H4 (cell line): ENCODE measurements at regions not wholly inside any gene's neighbourhood (a gene's known extent, or its start where the extent isn't known, plus 50 kb on each side); places are given as distances from the start of the nearest gene placed in this dataset.
"Not testable (repeated sequence)": the region's sequence is repeated elsewhere in the genome, so short reads cannot be mapped to it uniquely, and the experiment has no call there.

Experiments used
- DNase-seq: peaks from one replicate; pipeline ENCODE4 v3.0.0-alpha.2; 2015; ENCODE audit warnings: low spot score

DNA sequence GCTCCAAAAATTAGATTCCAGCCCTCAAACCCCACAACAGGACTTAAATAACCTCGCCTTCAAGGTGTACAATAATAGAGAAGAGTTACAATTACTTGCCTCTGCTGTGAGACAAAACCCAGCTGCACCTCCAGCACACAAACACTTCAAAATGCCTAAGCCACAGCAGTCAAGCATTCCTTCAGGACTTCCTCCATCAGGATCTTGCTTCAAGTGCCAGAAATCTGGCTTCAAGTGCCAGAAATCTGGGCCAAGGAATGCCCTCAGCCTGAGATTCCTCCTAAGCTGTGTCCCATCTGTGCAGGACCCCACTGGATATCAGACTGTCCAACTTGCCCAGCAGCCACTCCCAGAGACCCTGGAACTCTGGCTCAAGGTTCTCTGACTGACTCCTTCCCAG is 1088.3 kb downstream of the SORCS3 start:
- DNase-seq, result no peak

DNA sequence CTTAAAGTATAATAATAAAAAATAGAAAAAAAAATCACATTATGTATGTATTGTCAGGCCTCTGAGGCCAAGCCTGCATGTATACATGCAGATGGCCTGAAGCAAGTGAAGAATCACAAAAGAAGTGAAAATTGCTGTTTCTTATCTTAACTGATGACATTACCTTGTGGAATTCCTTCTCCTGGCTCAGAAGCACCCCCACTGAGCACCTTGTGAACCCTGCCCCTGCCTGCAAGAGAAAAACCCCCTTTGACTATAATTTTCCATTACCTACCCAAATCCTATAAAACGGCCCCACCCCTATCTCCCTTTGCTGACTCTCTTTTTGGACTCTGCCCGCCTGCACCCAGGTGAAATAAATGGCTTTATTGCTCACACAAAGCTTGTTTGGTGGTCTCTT is 1086.5 kb downstream of the SORCS3 start:
- DNase-seq, result not testable (repeated sequence)

DNA sequence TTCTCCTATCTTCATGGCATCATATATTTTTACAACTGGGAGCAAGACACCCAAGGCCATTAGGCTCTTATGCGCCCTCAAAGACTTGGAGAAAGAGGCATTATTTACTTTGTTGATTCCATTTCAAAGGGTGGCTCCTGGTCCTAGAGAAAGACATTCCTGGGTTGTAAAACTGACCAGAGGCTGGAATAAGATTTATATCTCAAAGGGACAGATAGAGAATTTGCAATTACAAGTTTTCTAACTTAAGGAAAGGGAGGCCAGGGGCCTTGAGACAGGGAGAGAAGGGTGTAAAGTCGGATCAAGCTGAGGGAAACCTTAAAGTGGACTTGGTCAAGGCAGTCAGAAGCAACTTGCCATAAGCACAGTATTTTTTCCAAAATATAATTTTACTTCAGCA is 1086.0 kb downstream of the SORCS3 start:
- DNase-seq, result no peak

DNA sequence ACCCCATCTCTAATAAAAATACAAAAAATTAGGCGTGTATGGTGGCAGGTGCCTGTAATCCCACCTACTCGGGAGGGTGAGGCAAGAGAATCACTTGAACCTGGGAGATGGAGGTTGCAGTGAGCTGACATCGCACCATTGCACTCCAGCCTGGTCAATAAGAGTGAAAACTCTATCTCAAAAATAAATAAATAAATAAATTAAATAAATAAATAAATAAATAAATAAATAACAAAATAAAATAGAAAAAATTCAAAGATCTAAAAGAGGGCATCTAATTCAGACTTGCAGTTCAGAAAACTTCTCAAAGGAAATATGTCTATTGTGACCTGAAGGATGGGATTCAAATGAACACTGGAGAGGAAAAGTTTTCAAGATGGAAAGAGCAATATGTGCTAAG is 1085.1 kb downstream of the SORCS3 start:
- DNase-seq, result no peak

DNA sequence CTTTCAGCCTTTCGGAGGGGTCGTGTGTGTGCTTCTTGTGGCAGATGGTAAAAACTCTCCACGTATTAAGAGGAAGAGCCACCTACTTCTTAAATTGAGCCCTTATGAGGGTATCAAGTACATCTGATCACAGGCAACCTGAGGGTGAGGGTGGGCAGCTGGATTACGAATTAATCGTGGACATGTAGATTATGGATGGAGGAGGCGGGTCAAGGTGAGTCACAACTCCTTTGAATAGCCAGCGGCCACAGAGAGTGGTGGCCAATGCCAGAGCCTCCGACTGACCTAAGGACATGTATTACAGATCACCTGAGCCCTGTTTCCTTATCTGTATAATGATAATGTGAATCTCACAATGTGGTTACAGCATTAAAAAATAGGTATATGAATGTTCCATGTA is 1083.9 kb downstream of the SORCS3 start:
- no peak for DNase-seq

DNA sequence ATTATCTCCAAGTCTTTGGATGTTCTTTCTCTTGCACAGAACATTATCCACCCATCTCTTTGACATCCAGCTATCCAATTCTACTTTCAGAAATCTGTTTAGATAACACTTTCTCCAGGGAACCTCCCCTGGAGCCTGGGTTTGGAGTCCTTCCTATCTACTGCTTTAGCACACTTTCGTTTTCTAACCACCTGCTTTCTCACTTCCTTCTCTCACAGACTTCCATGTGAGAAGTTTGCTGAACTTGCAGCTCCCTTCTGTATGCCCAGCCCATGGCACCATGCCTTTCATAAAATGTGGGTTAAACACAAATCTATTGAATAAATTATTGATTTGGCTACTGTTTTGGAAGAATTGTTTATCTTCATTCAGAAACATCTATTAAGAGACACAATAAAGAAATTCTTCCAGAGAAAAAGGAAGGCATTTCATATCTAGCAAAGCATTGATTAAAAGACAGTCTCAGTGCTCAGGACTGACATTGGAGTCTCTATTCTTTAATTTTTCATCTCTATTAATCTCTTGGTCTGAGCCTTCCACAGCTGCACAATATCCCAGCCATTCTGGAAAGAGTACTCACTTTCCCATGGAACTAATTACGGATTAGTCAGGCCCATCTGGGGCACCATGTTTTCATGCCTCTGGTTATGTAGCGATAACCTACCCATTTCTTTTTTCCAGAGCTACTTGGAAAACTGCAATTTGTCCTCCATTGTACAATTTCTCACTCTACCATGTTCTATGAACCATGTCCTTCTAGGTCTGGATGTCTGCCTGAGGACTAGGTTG is 1077.3 kb downstream of the SORCS3 start:
- DNase-seq, result no peak

DNA sequence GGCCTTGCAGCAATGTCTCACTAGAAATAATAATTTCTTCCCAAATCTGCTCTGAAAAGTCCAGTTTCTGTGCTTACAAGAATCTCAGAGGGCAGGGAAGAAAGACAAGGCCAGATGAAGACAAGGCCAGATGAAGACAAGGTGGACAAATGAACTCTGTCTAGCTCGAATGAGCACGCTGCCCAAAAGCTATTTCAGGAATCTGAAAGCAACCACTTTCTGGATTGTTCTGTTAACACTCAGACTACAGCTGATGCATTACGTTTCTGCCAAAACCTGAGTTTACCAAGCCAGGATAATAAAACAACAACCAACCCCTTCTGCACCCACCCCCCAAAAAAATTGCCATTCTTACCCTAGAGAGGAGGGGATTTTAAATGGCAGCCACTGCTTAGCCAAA is 1073.6 kb downstream of the SORCS3 start:
- no peak for DNase-seq

DNA sequence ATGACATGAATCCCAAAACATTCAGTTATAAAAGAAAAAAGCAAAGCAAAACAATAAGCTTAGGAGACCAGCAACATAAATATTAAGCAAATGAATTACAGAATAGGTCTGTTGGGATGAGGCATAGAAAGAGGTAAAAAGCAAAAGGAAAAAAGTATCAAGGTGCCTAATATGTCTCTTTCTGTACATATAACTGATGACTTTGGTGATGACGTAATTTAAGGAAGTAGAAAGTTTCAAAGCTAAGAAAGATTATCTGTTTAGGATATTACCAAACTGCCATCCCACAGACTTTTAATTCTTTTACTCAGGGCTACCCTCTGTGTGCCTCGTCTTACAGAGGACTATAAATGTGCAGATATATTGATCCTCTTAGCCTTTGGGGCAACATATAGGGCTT is 1066.5 kb downstream of the SORCS3 start:
- no peak for DNase-seq

DNA sequence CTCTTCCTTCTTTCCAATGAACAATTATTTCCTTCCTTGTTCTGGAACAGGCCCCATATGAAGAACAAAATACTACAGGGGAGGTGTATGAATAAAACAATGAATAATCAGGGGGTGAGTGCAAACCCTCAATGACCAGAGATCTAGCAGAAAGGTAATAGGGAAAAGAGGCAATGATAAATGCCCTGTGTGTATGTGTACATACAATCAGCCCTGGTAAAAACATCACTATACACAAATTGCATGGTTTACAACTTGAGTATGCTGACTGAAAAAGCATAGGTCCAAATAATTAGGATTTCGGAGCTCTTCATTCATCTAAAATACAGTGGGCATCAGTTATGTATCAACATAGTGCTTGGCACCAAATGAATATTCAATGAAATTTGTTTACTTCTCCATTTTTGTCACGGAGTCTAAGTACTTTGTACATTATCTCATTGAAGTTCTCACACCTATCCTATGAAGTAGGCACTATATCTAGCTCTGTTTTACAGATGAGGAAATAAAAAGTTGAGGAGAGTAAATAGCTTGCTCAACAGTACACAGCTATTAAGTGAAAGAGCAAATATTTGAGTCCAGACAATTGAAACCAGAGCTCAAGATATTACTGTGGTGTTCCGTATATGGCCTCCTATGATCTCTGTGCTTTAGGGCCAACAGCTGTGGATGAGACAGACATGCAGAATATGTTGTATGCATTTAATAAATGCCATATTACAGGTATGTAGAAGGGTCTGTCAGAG is 1065.4 kb downstream of the SORCS3 start:
- DNase-seq, result no peak

DNA sequence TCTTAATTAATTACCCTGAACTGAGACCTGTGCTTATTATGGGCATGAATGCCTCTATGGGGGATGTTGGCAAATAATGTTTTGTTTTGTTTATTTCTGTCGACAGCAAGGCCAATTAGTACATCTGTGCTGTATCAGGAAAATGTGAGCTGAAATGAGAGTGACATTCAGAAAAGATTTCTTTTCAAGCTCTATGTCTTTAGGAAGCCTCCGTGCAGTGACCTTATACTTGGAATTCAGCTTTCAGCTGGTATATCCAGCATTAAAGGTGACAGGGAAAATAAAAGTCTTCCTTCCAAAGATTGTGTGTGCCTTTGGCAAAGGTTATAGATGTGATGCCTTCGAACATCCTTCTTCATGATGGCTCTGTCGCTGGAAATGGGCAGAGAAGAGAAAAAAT is 1061.1 kb downstream of the SORCS3 start:
- no peak for DNase-seq

DNA sequence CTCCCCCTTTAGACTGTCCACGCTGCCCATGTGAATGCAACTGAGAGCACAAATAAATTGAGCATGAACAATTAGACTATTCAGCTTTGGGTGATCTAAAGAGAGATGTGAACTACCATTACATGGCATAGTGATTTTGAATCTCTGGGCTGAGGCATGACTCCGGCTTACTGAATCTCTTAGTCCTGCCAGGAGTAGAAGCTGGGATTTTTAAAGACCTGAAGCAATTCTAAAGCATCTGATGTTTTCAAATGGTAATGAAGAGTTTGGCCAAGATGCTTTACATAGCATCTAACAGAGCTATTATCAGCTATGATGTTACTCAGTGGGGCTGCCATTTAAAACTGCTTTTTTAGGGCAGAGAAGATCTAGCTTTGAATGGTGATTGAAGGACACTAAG is 1059.1 kb downstream of the SORCS3 start:
- DNase-seq, result no peak

DNA sequence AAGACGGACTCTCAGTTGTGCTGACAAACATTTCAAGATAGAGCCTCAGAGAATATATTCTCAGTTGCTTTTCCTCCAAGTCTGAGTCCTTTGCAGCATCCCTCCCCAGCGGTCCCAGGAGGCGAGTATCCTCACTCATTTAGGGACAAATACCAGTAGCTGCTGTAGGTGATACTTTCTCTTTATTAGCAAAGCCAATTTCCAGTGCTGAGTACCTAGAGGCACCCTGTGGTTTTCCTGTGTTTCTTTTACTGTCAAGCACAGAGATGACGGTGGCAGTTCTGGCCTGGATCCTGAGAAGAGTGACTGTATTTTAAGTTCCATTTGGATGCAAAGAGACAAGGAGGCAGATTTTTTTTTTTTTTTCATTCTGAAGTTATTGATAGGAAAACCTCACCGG is 1058.4 kb downstream of the SORCS3 start:
- no peak for DNase-seq

DNA sequence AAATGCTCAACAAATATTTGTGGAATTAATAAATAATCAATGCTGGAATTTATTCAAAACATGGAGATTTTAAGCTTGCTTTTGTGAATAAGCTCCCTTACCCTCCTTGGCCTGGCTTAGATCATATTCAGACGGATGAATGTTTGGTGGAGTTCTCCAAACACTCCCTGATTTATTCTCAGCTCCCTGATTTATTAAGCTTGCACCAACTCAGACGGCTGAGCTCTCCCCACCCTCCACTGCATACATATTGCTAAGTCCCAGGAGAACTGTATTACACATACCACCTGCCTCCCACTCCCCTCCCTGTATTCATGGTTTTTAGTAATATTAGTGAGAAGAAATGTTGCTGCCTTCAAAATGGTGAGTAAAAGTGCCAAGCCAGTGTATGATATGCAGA is 1057.5 kb downstream of the SORCS3 start:
- DNase-seq, result no peak

DNA sequence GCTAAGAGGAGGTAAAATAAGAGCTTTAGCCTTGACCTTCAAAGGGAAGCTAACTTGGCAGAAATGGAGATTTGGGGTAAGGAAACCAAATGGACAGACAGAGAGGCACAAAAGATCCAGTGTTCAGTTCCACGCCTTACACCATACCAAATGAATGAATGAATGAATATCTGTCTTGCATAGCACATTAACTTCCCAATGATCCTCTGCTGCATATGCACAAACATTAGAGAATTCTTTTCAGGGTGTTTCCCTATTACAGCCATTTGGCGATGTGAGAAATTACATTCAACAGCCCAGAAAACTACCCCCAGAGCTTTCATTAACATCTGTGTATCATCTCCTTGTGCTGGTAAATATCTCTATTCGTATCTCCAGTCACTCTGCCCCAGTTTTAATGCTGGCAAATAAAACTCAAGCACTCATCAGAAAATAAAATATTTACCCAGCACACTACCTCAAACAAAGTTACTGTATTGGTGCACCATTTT is 1056.2 kb downstream of the SORCS3 start:
- no peak for DNase-seq

DNA sequence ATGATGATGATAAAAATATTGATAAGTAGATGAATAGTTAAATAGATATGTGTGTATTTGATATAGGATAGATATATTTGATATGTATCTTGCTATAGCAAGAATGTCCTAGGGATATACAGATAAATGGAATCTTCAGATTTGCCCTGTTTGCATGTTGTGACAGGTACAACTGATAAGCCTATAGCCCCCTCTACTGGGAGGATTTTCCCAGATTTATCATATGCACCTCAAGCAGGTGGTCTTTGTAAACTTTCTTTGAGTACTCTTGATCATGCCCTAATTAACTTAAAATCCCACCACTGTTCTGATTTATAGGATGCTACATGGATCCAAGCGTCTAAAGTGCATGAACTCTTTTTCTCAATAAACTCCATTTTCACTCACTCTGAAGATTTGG is 1050.7 kb downstream of the SORCS3 start:
- DNase-seq, result no peak

DNA sequence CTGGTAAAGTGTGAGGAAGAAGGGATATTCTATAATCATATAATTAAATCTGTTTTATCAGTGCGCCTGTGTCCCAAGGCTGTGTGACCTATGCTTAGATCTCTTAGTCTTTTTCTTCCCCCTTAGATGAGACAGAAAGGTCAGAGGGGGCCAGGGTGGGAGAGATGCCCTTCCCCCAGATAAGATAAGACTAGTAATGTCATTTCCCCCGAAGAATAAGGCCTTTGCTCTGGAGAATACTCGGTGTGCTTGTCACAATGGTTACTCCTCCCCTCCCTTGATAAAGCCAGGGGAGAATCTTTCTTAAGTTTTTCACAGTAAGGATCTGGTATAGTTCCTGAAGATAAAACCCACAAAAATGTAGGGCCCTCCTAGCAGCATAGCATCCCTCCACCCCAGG is 1041.8 kb downstream of the SORCS3 start:
- no peak for DNase-seq

DNA sequence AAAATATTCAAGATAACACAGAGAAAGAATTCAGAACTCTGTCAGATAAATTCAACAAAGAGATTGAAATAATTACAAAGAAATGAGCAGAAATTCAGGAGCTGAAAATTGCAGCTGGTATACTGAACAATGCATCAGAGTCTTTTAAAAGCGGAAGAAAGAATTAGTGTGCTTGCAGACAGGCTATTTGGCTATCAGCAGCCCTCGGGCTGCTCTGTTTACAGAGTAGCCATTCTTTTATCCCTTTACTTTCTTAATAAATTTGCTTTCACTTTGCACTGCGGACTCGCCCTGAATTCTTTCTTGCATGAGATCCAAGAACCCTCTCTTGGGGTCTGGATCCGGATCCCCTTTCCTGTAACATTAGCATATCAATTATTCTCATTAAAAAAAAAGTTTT is 1040.0 kb downstream of the SORCS3 start:
- DNase-seq, result peak; percentile 7

DNA sequence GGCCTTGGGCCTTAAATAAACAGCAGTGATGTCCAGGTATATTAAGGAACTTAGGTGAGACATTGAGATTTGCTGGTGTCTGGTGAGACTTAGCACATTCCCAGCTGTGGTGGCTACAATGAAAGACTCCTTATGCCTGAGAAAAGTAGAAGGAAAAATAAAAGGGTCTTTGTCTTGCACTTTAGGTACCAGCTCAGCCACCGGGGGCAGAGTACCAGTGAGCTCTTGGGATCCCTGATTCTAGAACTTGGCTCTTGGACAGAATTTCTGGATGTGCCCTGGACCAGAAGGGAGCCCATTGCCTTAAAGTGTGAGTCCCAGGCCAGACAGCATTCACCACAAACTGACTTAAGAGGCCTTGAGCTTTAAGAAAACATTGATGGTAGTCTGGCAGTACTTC is 1038.7 kb downstream of the SORCS3 start:
- no peak for DNase-seq

DNA sequence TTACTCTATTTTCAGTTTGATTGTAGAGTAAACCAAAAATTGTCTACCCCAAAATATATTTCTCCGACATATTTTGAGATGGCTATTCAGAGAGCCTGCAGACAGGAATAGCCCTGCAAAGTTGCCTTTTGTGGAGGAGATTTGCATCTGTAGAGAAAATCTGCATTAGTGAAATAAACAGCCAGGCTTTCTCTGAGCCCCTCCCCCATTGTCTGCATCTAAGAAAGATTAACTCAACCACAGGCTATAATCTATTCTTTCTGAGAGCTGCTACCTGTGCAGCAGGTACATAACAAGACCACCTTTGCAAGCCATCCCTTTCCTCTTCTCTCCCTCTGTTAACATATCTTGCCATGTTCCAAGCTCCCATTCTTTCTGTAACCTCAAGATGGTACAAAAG is 1034.2 kb downstream of the SORCS3 start:
- DNase-seq, result no peak

DNA sequence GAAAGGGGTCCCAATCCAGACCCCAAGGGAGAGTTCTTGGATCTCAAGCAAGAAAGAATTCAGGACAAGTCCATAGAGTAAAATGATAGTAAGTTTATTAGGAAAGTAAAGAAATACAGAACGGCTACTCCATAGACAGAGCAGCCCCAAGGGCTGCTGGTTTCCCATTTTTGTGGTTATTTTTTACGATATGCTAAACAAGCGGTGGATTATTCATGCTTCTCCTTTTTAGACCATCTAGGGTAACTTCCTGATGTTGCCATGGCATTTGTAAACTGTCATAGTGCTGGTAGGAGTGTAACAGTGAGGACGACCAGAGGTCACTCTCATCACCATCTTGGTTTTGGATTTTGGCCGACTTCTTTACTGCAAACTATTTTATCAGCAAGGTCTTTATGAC is 1033.4 kb downstream of the SORCS3 start:
- peak; percentile 11 for DNase-seq

DNA sequence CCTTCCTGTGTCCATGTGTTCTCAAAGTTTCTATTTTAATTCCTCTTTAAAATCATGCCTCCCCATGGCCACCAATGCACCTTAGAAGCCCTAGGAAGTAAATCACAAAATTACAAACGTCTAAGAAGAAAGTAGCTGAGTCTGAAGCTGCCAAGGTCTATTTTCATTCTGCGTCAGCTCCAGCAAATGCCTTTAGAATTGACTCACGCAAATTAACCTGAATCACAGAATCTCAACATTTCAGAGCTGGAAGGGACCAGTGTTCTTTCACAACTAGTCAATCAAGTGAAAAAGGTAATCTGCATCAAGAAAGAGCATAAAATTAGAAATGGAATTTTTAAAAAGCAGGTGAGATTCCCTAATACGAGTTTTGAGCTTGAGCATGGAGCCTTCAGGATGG is 1017.6 kb downstream of the SORCS3 start:
- DNase-seq, result no peak

DNA sequence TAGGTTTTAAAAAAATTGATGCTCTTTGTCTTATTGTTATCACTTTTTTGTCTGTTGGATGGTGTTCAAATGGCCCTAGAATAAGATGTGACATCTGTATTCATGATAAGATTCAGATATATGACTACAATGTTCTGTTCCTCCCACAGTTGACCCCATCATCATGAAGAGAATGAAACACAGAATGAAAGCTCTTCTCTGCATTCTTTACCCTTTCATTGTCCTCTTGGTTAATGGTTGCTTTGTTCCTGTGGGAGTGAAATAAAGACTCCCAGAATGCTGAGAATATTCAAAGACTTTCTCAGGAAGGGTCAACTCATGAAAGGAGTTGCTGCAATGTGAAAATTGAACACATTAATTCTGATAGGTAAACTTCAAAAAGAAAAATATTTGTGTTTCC is 1015.8 kb downstream of the SORCS3 start:
- DNase-seq, result no peak

DNA sequence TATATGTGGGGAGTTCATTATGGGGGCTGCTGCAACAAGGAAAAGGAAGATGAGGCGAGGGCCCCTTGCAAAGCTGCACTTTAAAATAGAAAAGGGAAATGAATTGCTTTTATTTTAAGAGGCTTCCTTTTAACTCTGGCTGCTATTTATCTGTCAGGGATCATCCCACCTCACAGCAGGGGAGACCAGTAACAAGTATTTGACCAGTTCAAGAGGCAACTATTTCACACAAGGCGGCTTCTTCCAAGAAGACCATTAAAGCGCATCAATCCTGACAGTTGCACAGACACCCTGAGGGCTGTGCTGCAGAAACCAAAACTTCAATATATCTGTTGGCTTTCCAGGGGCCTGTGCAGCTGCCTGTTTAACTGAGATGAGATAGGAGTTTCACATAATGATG is 1009.2 kb downstream of the SORCS3 start:
- DNase-seq, result no peak
